GM12891 (cell line): ENCODE measurements at regions not wholly inside any gene's neighbourhood (a gene's known extent, or its start where the extent isn't known, plus 50 kb on each side); places are given as distances from the start of the nearest gene placed in this dataset.

ENCODE experiments used
- POLR2A ChIP-seq: IDR thresholded peaks from 2 replicates; pipeline ENCODE4 v1.6.1; 2011; ENCODE audit warnings: low read depth, low read length, control low read depth
- POLR2AphosphoS5 ChIP-seq: IDR thresholded peaks from 2 replicates; pipeline ENCODE4 v1.6.1; 2011; ENCODE audit warnings: low read depth, low read length, control low read depth
- POU2F2 ChIP-seq: IDR thresholded peaks from 2 replicates; pipeline ENCODE4 v1.6.1; 2011; ENCODE audit warnings: low read depth, mild to moderate bottlenecking, control low read depth, low read length, moderate library complexity
- SPI1 ChIP-seq: IDR thresholded peaks from 2 replicates; pipeline ENCODE4 v1.6.1; 2011; ENCODE audit warnings: low read depth, low read length, control low read depth
- TAF1 ChIP-seq: IDR thresholded peaks from 2 replicates; pipeline ENCODE4 v1.6.1; 2011; ENCODE audit warnings: low read depth, low read length, control low read depth

GRCh38 chr1:185368913-185369491 lies 52.0 kb upstream of the IVNS1ABP start:
- TF ChIP-seq POLR2A (no peak), TAF1 (no peak), POLR2AphosphoS5 (no peak), SPI1 (no peak), POU2F2 (no peak)
